ENCODE measurements at regions not wholly inside any gene's neighbourhood (a gene's known extent, or its start where the extent isn't known, plus 50 kb on each side); places are given as distances from the start of the nearest gene placed in this dataset.

- Histone ChIP-seq H3K79me2 (ENCODE audit: control insufficient read depth in 1 of 2, insufficient read depth in 2 of 2, low read length in 2 of 2) (no peaks in the 10 kb centered on the region), H2AK5ac (ENCODE audit: low read depth, low read length) (no peak overlapping the region), H2BK120ac (replicated peaks; ENCODE audit: low read depth, low read length) (no peak overlapping the region), H4K20me1 (replicated peaks in 1 of 2; ENCODE audit: control insufficient read depth in 1 of 2, insufficient read depth in 2 of 2, low read length in 2 of 2) (peaks cover 0 to 2% of the 10 kb centered on the region in 2 experiments), H2AFZ (ENCODE audit: low read length) (no peak overlapping the region), H3K9me3 (ENCODE audit: insufficient read depth in 2 of 2, low read depth in 1 of 2, low read length in 1 of 2) (no peaks in the 10 kb centered on the region), H4K8ac (ENCODE audit: extremely low read depth, insufficient read depth, low read length) (no peak overlapping the region), H4K5ac (ENCODE audit: insufficient read length, low read depth, low read length) (no peak overlapping the region), H3K9ac (replicated peaks in 1 of 4; ENCODE audit: extremely low read depth in 1 of 4, low read depth in 3 of 4, low read length in 3 of 4) (no peak overlapping the region), H3K4me1 (replicated peaks in 1 of 4; ENCODE audit: control insufficient read depth in 3 of 4, insufficient read depth in 4 of 4, low read length in 3 of 4) (0 out of 7 replicates have a peak, but pooled peaks cover 0 to 2% (median 0%) of the 10 kb centered on the region in 4 experiments), H3K23me2 (ENCODE audit: low read depth, low read length) (no peaks in the 10 kb centered on the region), H3K36me3 (ENCODE audit: control insufficient read depth in 2 of 4, insufficient read depth in 4 of 4, low read length in 3 of 4) (no peaks in the 10 kb centered on the region), H3K4ac (replicated peaks; ENCODE audit: insufficient read length, low read depth, low read length) (no peak overlapping the region), H3K18ac (ENCODE audit: extremely low read depth, low read length) (no peak overlapping the region), H3K27me3 (replicated peaks in 1 of 4; ENCODE audit: control insufficient read depth in 3 of 4, extremely low read depth in 1 of 4, insufficient read depth in 3 of 4, low read length in 3 of 4) (no peaks in the 10 kb centered on the region), H3K23ac (ENCODE audit: insufficient read length) (no peak overlapping the region), H4K91ac (replicated peaks; ENCODE audit: insufficient read length, low read length) (no peak overlapping the region), H3K4me2 (ENCODE audit: insufficient read depth in 1 of 2, low read depth in 2 of 2, low read length in 2 of 2) (no peak overlapping the region), H2BK20ac (ENCODE audit: low read length) (no peak overlapping the region), H3K14ac (ENCODE audit: insufficient read length) (no peak overlapping the region), H3K79me1 (ENCODE audit: low read depth, low read length) (no peaks in the 10 kb centered on the region), H3K56ac (replicated peaks; ENCODE audit: insufficient read length, low read depth, low read length) (no peak overlapping the region), H3K27ac (ENCODE audit: low read depth, low read length) (no peak overlapping the region), H2BK5ac (ENCODE audit: low read depth, low read length) (no peak overlapping the region), H3K4me3 (ENCODE audit: extremely low read depth in 1 of 4, insufficient read depth in 2 of 4, low read depth in 3 of 4, low read length in 4 of 4) (no peak overlapping the region), H2BK12ac (ENCODE audit: low read depth, low read length) (no peak overlapping the region), H2BK15ac (ENCODE audit: low read length) (no peak overlapping the region)
- CTCF ChIA-PET (ENCODE audit: partially characterized antibody) = interaction anchor here (0.6 to 1.4 kb wide), 4 partner anchors 17 to 260 kb away, joined by 3 read pairs; no protein-coding TSS in a partner anchor
- FAIRE-seq (no peak), DNase-seq (ENCODE audit: low read depth in 1 of 2, low spot score in 2 of 2) (no peak)
- 84% methylated on average over 3 of the region's 3 CpGs; no CpG with 5 or more reads in 1 of the 2 experiments for WGBS, 2 experiments (ENCODE audit: extremely low coverage in 1 of 2, insufficient coverage in 1 of 2, insufficient read length in 1 of 2, insufficient replicate concordance in 2 of 2, low coverage in 1 of 2, low lambda C conversion rate in 2 of 2, missing lambda C conversion rate in 1 of 2)
- POLR2A ChIA-PET (ENCODE audit: partially characterized antibody) = no interaction called here
- TF ChIP-seq CREB1 (IDR thresholded peaks at IDR 0.05) (no peak), EGR1 (IDR thresholded peaks at IDR 0.05; ENCODE audit: borderline replicate concordance, low read depth, low read length) (no peak), EZH2 (IDR thresholded peaks at IDR 0.05; ENCODE audit: low read depth, low read length, severe bottlenecking) (no peak), POU5F1 (IDR thresholded peaks at IDR 0.05; ENCODE audit: low read depth, low read length) (no peak), BCL11A (IDR thresholded peaks at IDR 0.05; ENCODE audit: low read depth in 2 of 2, low read length in 2 of 2) (no peak), JUN (IDR thresholded peaks at IDR 0.05; ENCODE audit: low read depth, low read length) (no peak), YY1 (IDR thresholded peaks at IDR 0.05; ENCODE audit: low read depth, low read length) (no peak), ZNF274 (IDR thresholded peaks at IDR 0.05; ENCODE audit: borderline replicate concordance, extremely low read depth, low read length) (no peak), TCF12 (IDR thresholded peaks at IDR 0.05; ENCODE audit: low read depth, low read length) (no peak), GTF2F1 (IDR thresholded peaks at IDR 0.05; ENCODE audit: borderline replicate concordance, low read depth, low read length) (no peak), ASH2L (IDR thresholded peaks at IDR 0.05; ENCODE audit: low read length) (no peak), RNF2 (IDR thresholded peaks at IDR 0.05; ENCODE audit: borderline replicate concordance, low read depth, low read length, missing control alignments, poor library complexity, severe bottlenecking) (no peak), TAF7 (optimal IDR thresholded peaks at IDR 0.05; ENCODE audit: borderline replicate concordance, low read depth, low read length) (no peak), BRCA1 (IDR thresholded peaks at IDR 0.05; ENCODE audit: low read depth, low read length) (no peak)
Measured at GRCh38 chr15:93300796-93301195, 211.8 kb upstream of the RGMA start.

Measured in H1 (cell line).